DND-41 (cell line): ENCODE measurements at regions not wholly inside any gene's neighbourhood (a gene's known extent, or its start where the extent isn't known, plus 50 kb on each side); places are given as distances from the start of the nearest gene placed in this dataset.
"Not testable (repeated sequence)": the region's sequence is repeated elsewhere in the genome, so short reads cannot be mapped to it uniquely, and the experiment has no call there.

ENCODE experiments used
- CTCF ChIP-seq: IDR thresholded peaks from 2 replicates; pipeline ENCODE4 v1.5.1; 2012; ENCODE audit warnings: borderline replicate concordance, low read length, moderate library complexity, mild to moderate bottlenecking; ENCODE audit not compliant: poor library complexity, severe bottlenecking; ENCODE audit errors: extremely low read depth
- EZH2 ChIP-seq: IDR thresholded peaks from 3 replicates; pipeline ENCODE4 v1.6.1; 2012; ENCODE audit warnings: borderline replicate concordance, low read depth, mild to moderate bottlenecking, moderate library complexity, low read length, inconsistent platforms; ENCODE audit not compliant: severe bottlenecking

GRCh38 chr16:33920761-33921545 lies 461.5 kb downstream of the TP53TG3F start:
- TF ChIP-seq CTCF: peak; percentile 26
- not testable (repeated sequence) for TF ChIP-seq EZH2
